ENCODE measurements at regions not wholly inside any gene's neighbourhood (a gene's known extent, or its start where the extent isn't known, plus 50 kb on each side); places are given as distances from the start of the nearest gene placed in this dataset.
"Not testable (repeated sequence)": the region's sequence is repeated elsewhere in the genome, so short reads cannot be mapped to it uniquely, and the experiment has no call there.

DNA sequence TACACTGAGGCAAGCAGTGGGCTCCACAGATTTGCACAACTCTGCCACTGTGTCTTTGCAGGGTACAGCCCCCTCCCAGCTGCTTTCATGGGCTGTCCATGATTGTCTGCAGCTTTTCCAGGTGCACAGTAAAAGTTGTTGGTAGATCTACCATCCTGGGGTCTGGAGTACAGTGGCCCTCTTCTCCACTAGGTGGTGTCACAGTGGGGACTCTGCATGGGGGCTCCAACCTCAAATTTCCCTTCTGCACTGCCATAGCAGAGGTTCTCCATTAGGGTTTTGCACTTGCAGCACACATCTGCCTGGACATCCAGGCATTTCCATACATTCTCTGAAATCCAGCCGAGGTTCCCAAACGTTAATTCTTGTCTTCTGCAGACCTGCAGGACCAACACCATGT is 1002.3 kb downstream of the FAM133A start:
- Mint-ChIP-seq H3K9me3 (no peaks in the 10 kb centered on the region), H3K4me3 (no peak overlapping the region), H3K4me1 (ENCODE audit: low read depth) (no peaks in the 10 kb centered on the region), H3K27me3 (ENCODE audit: low read depth) (no peaks in the 10 kb centered on the region), H3K36me3 (ENCODE audit: low read depth) (no peaks in the 10 kb centered on the region), H3K27ac (no peak overlapping the region)
- intact Hi-C loops (cut with micrococcal nuclease), result no loop called here
- DNase-seq, result no peak
- CTCF ChIA-PET, result no interaction called here

- Mint-ChIP-seq H3K27me3 (ENCODE audit: low read depth) (no peaks in the 10 kb centered on the region), H3K27ac (no peak overlapping the region), H3K4me3 (no peak overlapping the region), H3K9me3 (no peaks in the 10 kb centered on the region), H3K36me3 (ENCODE audit: low read depth) (no peaks in the 10 kb centered on the region), H3K4me1 (ENCODE audit: low read depth) (no peaks in the 10 kb centered on the region)
- CTCF ChIA-PET, result no interaction called here
- no peak for DNase-seq
- intact Hi-C loops (cut with micrococcal nuclease), result no loop called here
Observed at GRCh38 chrX:94686071-94686470, 1012.1 kb downstream of the FAM133A start.

DNA sequence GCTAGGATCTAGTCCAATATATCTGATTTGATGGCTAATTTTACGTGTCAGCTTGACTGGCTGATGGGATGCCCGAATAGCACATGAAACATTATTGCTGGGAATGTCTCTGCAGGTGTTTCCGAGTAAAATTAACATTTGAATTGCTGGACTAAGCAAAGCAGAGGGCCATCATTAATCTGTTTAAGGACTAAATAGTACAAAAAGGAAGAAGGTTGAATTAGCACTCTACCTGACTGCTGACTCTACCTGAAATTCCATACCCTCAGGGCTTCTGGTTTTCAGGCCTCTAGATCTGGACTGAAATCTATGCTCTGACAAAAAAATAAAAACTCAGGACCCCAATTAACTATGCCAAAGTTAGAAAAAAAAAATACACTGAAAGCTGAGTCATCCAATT is 1021.9 kb downstream of the FAM133A start:
- Mint-ChIP-seq H3K27ac (no peak overlapping the region), H3K36me3 (ENCODE audit: low read depth) (no peaks in the 10 kb centered on the region), H3K4me3 (no peak overlapping the region), H3K27me3 (ENCODE audit: low read depth) (no peaks in the 10 kb centered on the region), H3K9me3 (peaks cover 1% of the 10 kb centered on the region), H3K4me1 (ENCODE audit: low read depth) (no peaks in the 10 kb centered on the region)
- CTCF ChIA-PET, result no interaction called here
- no peak for DNase-seq
- intact Hi-C loops (cut with micrococcal nuclease), result no loop called here

- H3K36me3 Mint-ChIP-seq (ENCODE audit: low read depth); H3K4me3 Mint-ChIP-seq; H3K27ac Mint-ChIP-seq; DNase-seq; CTCF ChIA-PET; H3K27me3 Mint-ChIP-seq (ENCODE audit: low read depth); intact Hi-C loops (cut with micrococcal nuclease); H3K4me1 Mint-ChIP-seq (ENCODE audit: low read depth); H3K9me3 Mint-ChIP-seq: not testable (repeated sequence)
Observed at GRCh38 chrX:94704348-94705256, 1030.6 kb downstream of the FAM133A start.

- no peak overlapping the region for H3K4me3 Mint-ChIP-seq
- H3K27me3 Mint-ChIP-seq (ENCODE audit: low read depth), result no peaks in the 10 kb centered on the region
- intact Hi-C loops (cut with micrococcal nuclease), result no loop called here
- H3K27ac Mint-ChIP-seq, result no peak overlapping the region
- CTCF ChIA-PET, result no interaction called here
- no peak for DNase-seq
- H3K9me3 Mint-ChIP-seq, result no peaks in the 10 kb centered on the region
- H3K4me1 Mint-ChIP-seq (ENCODE audit: low read depth), result no peaks in the 10 kb centered on the region
- no peaks in the 10 kb centered on the region for H3K36me3 Mint-ChIP-seq (ENCODE audit: low read depth)
Observed at GRCh38 chrX:94721386-94721785, 1047.4 kb downstream of the FAM133A start.

DNA sequence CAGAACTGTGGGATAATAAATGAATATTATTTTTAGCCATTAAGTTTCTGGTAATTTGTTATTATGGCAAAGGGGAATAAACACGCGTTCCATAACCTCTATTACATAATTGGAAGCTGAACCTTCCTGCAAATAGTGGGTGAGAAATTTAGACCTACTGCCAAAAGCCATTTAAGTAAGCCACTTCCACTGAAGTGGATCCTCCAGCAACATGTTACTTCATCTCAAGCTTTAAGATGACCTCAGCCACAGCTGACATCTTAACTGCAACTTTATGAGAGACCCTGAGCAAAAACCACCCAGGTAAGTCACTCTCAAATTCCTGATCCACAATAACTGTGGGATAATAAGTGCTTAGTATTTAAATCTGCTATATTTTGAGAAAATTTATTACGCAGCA is 1048.6 kb downstream of the FAM133A start:
- H3K36me3 Mint-ChIP-seq (ENCODE audit: low read depth), result no peaks in the 10 kb centered on the region
- H3K27me3 Mint-ChIP-seq (ENCODE audit: low read depth), result no peaks in the 10 kb centered on the region
- CTCF ChIA-PET, result no interaction called here
- H3K4me1 Mint-ChIP-seq (ENCODE audit: low read depth), result no peaks in the 10 kb centered on the region
- no peak overlapping the region for H3K4me3 Mint-ChIP-seq
- intact Hi-C loops (cut with micrococcal nuclease), result no loop called here
- no peak for DNase-seq
- no peaks in the 10 kb centered on the region for H3K9me3 Mint-ChIP-seq
- H3K27ac Mint-ChIP-seq, result no peak overlapping the region

DNA sequence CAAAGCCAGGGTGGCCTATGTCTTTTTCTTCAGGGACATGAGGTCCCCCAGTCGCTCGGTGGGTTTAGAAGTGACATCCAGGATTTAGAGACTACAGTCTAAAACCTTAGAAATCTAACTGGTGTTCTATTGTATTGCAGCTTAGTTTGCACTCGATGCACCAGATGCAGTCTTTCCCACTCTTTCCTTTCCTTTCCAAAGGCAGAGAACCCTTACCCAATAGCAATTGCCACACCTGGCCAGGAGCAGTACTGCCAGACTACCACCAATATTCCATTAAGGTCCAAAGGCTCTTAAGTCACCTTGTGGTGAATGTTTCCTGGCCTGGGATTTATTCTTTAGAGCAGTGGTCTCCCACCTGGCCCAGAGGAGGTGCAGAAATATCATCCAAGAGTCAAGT is 1068.8 kb downstream of the FAM133A start:
- no peak for DNase-seq
- Mint-ChIP-seq H3K27me3 (ENCODE audit: low read depth) (no peaks in the 10 kb centered on the region), H3K4me3 (no peak overlapping the region), H3K27ac (no peak overlapping the region), H3K4me1 (ENCODE audit: low read depth) (no peaks in the 10 kb centered on the region), H3K36me3 (ENCODE audit: low read depth) (no peaks in the 10 kb centered on the region), H3K9me3 (peaks cover 3% of the 10 kb centered on the region)
- CTCF ChIA-PET, result no interaction called here
- intact Hi-C loops (cut with micrococcal nuclease), result no loop called here

- Mint-ChIP-seq H3K4me1 (ENCODE audit: low read depth) (no peaks in the 10 kb centered on the region), H3K27ac (no peak overlapping the region), H3K9me3 (peaks cover 3% of the 10 kb centered on the region), H3K36me3 (ENCODE audit: low read depth) (no peaks in the 10 kb centered on the region), H3K27me3 (ENCODE audit: low read depth) (no peaks in the 10 kb centered on the region), H3K4me3 (no peak overlapping the region)
- intact Hi-C loops (cut with micrococcal nuclease), result no loop called here
- CTCF ChIA-PET, result no interaction called here
- DNase-seq, result no peak
Observed at GRCh38 chrX:94743478-94743877, 1069.5 kb downstream of the FAM133A start.

DNA sequence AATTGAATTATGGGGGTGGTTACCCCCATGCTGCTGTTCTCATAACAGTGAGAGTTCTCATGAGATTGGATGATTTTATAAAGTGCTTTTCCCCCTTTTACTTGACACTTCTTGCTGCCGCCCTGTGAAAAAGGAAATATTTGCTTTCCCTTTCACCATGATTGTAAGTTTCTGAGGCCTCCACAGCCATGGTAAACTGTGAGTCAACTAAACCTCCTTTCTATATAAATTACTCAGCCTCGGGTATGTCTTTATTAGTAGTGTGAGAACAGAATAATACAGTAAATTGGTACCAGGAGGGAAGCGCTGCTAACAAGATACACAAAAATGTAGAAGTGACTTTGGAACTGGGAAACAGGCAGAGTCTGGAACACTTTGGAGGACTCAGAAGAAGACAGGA is 1070.8 kb downstream of the FAM133A start:
- Mint-ChIP-seq H3K27me3 (ENCODE audit: low read depth) (no peaks in the 10 kb centered on the region), H3K27ac (no peak overlapping the region), H3K9me3 (peaks cover 3% of the 10 kb centered on the region), H3K36me3 (ENCODE audit: low read depth) (no peaks in the 10 kb centered on the region), H3K4me3 (no peak overlapping the region), H3K4me1 (ENCODE audit: low read depth) (no peaks in the 10 kb centered on the region)
- CTCF ChIA-PET, result no interaction called here
- intact Hi-C loops (cut with micrococcal nuclease), result no loop called here
- no peak for DNase-seq

DNA sequence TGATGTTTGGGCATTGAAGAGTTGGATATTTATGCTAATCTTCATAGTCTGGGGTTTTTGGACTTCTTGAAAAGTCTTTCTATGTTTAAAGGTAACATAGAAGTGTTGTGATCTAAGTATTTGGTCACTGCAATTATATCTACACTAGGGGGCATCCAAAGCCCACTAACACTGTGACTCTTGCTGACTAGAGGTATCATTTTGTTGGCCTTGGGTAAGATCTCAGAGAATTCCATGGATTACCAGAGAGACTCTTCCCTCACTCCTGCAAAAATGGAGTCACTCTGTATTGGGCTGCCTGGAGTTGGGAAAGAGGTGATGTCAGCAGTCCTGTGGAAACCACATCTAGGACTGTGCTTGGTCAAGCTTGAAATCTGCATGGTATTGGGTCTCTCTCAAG is 1077.6 kb downstream of the FAM133A start:
- intact Hi-C loops (cut with micrococcal nuclease), result no loop called here
- no peaks in the 10 kb centered on the region for H3K9me3 Mint-ChIP-seq
- no peak overlapping the region for H3K27ac Mint-ChIP-seq
- no peaks in the 10 kb centered on the region for H3K4me1 Mint-ChIP-seq (ENCODE audit: low read depth)
- no peaks in the 10 kb centered on the region for H3K27me3 Mint-ChIP-seq (ENCODE audit: low read depth)
- H3K4me3 Mint-ChIP-seq, result no peak overlapping the region
- H3K36me3 Mint-ChIP-seq (ENCODE audit: low read depth), result no peaks in the 10 kb centered on the region
- CTCF ChIA-PET, result no interaction called here
- DNase-seq, result no peak

GRCh38 chrX:94752434-94753169 is 1078.6 kb downstream of the FAM133A start:
- Mint-ChIP-seq H3K27ac (no peak overlapping the region), H3K27me3 (ENCODE audit: low read depth) (no peaks in the 10 kb centered on the region), H3K4me3 (no peak overlapping the region), H3K36me3 (ENCODE audit: low read depth) (no peaks in the 10 kb centered on the region), H3K9me3 (no peaks in the 10 kb centered on the region), H3K4me1 (ENCODE audit: low read depth) (no peaks in the 10 kb centered on the region)
- DNase-seq, result no peak
- CTCF ChIA-PET, result no interaction called here
- intact Hi-C loops (cut with micrococcal nuclease), result no loop called here

GRCh38 chrX:94758130-94758529 is 1084.1 kb downstream of the FAM133A start:
- H3K27me3 Mint-ChIP-seq (ENCODE audit: low read depth), result no peaks in the 10 kb centered on the region
- CTCF ChIA-PET, result no interaction called here
- no peak for DNase-seq
- H3K4me3 Mint-ChIP-seq, result no peak overlapping the region
- no peaks in the 10 kb centered on the region for H3K9me3 Mint-ChIP-seq
- no peaks in the 10 kb centered on the region for H3K4me1 Mint-ChIP-seq (ENCODE audit: low read depth)
- intact Hi-C loops (cut with micrococcal nuclease), result no loop called here
- H3K36me3 Mint-ChIP-seq (ENCODE audit: low read depth), result no peaks in the 10 kb centered on the region
- H3K27ac Mint-ChIP-seq, result no peak overlapping the region

- H3K4me1 Mint-ChIP-seq (ENCODE audit: low read depth), result no peaks in the 10 kb centered on the region
- H3K9me3 Mint-ChIP-seq, result peaks cover 3% of the 10 kb centered on the region
- H3K27ac Mint-ChIP-seq, result no peak overlapping the region
- no peaks in the 10 kb centered on the region for H3K27me3 Mint-ChIP-seq (ENCODE audit: low read depth)
- H3K4me3 Mint-ChIP-seq, result no peak overlapping the region
- CTCF ChIA-PET, result no interaction called here
- H3K36me3 Mint-ChIP-seq (ENCODE audit: low read depth), result no peaks in the 10 kb centered on the region
- intact Hi-C loops (cut with micrococcal nuclease), result no loop called here
- no peak for DNase-seq
Observed at GRCh38 chrX:94775640-94776039, 1101.6 kb downstream of the FAM133A start.

Data from activated naive CD4-positive, alpha-beta T cell treated with anti-CD3 and anti-CD28 coated beads for 36 hours (primary cell).